HT1080 (cell line): ENCODE measurements at regions not wholly inside any gene's neighbourhood (a gene's known extent, or its start where the extent isn't known, plus 50 kb on each side); places are given as distances from the start of the nearest gene placed in this dataset.
A peak's percentile ranks its signal among the peaks of the same experiment; 100 is the strongest.

Experiments
- DNase-seq: peaks from one replicate; pipeline ENCODE4 v3.0.0-alpha.2; 2015; ENCODE audit warnings: low read depth

DNA sequence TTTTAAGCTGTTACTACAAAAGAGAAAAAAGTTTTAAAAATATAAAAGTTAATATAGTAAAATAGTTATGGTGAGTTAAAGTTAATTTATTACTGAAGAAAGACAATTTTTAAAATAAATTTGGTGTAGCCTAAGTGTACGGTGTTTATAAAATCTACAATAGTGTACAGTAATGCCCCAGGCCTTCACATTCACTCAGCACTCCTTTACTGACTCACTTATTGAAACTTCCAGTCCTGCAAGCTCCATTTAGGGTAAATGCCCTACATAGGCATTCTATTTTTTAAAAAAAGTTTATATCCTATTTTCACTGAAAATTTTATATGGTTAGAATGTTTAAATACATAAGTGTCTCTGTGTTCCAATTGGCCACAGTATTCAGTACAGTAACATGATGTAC is 769.5 kb upstream of the NOVA1 start:
- no peak for DNase-seq

DNA sequence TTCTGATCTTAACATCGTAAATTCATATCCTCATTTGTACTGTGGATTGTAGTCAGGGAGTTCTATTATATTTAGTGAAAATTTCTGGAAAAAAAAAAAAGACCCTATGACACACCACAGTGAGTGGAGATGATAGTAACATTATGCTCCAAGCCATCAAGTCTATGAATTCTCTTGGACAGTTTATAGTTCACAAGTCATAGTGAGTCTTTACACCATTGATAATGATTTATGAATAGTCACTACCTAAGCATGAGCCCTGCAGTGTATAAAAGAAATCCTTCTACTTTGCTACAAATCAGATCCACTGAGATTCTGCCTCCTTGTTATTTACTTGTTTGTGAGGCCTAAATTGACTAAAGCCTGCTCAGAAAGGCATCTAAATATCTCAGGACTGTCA is 772.2 kb upstream of the NOVA1 start:
- no peak for DNase-seq

DNA sequence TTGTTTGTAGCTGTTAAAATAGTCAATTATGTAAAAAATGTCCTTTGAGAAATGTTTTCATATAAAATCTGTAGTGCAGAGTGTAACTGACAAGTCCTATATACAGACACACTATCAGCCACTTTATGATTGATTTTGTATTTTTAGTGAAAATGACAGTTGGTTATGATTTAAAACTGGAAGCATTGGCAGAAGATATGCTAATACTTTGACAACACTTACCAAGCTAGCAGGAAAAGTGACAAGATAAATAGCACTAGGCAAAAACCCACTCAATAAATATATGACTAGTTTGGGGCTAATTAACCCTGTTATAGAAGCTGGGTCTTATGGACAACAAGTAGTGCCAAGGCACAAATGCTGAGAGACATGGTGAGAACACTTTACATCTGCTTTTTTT is 772.9 kb upstream of the NOVA1 start:
- DNase-seq = no peak

DNA sequence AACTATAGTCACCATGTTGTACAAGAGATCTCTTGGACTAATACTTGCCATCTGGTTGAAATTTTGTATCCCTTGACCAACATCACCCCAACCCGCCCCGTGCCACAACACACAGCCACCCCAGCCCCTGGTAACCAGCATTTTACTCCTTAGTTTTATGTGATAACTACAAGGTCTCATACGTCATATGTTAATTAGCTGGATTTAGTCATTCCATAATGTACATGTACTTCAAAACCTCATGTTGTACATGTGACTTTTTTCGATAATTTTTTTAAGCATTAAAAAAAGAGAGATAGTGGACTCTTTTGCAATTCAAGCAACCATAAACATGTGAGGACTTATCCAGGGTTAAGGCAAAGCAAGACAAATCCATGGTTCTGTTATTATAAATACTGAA is 773.4 kb upstream of the NOVA1 start:
- DNase-seq = no peak

DNA sequence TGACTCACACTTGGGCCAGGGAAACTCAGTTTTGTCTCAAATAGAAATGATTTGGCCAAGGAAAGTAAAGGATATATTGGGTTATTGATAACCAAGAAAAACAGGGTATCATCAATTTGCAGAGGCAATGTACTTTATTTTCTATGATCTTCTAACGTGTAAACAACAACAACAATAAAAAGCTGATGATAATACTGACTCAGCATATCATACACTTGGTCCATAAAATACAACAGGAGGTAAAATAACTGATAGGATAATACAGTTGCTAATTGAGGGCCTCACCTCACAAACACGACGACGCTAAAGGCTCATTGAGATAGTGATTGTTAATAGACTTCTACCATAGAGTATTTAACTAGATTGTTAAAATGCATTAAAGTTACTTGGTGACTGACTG is 774.0 kb upstream of the NOVA1 start:
- no peak for DNase-seq

DNA sequence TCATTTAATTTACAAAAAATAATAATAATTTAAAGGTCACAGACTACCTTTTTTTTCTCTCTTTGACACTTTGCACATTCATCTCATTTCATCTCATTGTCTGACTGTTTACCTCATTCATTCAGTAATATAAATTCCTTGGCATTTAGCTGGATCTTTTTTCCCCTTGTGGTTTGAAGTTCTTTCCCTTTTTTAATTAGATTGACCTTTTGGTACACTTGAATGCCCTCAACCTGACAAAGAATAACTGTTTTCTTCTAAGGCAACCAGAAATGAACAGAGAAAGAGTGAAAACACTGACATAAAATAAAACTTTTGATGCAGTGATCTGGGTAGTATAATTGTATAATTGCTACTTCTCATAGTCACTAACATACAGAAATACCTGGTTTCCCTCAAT is 774.9 kb upstream of the NOVA1 start:
- no peak for DNase-seq

DNA sequence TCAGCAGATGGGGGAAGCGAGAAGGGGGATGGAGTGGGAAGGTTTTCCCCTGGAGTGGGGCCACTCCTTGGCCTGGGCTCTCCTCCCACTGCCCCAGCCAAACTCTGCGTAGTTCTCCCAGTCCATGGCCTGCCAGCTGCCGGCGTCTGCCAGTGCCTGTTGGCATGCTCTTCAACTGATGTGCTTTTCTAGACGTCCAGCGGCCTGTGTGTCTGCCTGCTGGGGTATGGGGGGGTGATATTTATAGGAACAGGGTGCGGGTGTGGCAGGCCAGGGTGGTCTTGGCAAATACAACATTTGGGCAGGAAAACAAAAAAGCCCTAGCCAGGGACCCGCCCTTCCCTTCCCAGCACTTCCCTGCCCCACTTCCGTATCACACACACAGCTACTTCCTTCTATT is 786.3 kb upstream of the NOVA1 start:
- no peak for DNase-seq

DNA sequence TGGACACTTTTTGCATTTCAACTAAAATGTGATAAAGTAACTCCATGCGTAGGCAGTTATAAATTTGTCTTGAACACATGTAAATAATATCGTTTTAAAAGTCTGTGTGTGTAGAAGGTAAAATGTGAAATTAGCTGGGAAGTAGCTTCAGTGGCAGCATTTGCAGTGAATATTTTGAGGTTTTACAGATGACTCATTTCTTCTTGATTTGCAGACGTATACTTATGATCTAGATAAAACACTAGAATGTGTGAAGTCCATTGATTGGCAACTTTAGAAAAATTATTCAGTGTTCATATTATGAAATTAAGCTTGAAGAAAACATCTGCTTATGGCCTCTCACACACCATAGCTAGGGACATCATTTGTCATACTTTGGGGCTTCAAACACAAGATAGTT is 788.6 kb upstream of the NOVA1 start:
- peak; percentile 10 for DNase-seq

DNA sequence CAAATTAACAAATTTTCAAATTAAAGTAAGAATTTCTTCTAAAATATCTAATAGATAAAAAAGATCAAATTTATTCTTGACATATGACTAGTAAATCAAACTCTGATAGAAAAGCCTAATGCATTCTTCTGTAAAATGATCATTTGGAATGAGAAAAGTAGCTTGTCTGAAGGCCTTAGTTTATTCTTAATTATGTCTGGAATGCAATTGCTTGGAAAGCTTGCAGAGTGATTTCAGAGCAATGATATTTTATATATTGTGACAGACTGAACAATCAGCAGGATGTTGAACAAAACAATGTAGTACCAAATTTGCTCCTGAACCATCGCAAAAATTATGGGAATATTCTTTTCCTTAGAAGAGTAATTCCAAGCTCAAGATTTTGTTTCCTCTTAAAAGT is 789.6 kb upstream of the NOVA1 start:
- no peak for DNase-seq

DNA sequence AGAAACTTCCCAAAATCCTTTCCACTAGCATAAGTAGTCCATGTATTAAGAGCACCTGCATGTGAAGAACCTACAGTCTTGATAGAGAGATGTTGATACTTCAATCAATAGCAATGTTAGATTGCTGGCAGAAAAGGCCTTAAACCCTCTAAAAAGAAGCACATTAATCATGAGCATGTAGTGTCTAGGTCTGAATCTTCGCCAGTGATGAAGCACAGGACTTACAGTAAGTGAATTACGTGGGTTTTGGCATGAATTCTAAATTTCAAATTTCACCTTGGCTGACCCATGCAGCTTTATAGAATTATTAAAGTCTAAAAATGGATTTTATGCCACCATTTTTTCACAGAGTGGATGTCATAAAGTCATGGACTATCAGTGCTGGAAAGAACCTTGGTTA is 791.6 kb upstream of the NOVA1 start:
- no peak for DNase-seq

DNA sequence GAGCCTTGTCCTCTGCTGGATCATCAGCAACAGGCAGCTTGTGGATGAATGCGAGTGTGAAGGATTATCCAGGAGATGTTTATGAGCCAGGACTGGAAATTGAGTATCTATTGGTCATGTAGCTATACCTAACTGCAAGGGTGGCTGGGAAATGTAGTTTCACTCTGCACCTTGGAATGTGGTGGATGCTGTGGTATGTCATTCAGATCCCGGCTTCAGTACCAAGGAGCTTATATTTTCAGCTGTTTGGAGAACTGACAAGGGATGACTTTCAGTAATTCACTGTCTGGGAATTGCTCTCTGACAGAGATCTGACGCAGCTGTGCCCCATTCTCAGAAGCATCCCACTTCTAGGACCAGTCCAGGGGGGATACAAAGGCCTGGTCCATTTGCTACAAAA is 792.3 kb upstream of the NOVA1 start:
- no peak for DNase-seq

DNA sequence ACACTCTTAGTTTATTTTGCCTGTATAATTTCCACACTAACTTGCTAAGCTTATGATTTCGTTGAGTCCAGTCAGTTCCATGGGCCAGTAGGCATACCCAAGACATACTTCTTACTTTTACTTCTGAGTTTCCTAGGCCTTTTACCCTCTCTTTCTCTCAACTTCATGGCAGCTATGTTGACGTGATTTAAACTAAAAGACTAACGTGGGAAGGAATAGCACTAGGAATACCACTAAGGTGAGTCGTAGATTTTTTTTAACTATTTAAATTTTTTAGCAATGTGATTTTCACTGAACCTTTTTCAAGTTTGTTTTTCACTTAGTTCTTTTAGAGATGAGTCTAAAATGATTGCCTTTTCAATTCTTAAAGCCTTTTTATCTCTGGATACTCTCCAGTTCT is 793.5 kb upstream of the NOVA1 start:
- no peak for DNase-seq

DNA sequence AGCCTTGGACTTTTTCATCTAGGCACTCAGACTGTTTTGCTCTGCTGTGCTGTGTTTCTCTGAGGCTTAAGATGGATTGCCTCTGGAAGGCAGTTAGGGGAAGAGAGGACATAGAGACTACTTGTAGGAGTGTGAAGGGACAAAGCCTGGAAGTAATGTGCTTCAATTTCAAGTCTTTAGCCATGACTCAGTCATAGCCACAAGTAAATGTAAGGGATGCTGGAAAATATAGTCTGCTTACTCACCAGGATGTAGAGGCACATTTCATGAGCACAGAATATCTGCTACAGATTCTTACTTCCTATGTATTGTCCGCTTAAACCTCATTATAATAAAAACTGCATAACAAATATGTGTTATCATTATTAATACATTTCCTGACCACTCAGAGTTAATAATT is 794.3 kb upstream of the NOVA1 start:
- peak; percentile 81 for DNase-seq

DNA sequence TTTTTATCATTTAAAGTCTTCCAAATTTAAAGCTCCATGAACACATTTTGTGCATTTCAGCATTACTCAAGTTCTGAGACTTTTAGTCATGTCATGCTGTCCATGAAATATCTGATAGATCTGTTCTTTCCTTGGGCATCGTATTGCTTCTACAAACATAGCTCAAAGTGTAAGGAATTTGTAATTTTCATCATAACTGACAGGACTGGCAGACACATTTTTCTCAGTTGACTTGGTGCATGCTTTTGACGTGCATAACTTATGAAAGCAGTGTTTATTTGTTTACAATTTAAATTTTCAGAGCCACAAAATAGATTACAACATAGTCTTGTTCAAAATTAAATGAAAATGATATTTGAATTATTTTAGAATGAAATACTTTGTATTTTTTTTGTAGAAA is 812.1 kb upstream of the NOVA1 start:
- no peak for DNase-seq

DNA sequence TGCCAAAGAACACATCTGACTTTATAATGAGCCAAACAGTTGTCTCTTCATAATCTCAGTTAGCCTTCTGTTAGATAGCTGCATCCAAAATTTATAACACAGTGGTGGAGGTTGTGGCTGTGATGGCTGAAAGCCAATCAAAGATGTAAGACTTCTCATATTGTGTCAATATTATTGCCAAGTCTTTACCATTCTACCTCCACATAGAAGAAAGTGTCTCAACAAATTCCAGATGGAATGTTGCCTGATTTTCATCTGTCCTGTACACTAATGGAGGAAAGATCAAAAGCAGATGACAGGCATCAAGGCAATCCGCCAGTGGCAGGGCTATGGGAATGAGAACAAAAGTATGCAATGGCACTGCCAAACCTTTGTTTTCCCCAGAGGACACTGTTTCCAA is 813.1 kb upstream of the NOVA1 start:
- no peak for DNase-seq

DNA sequence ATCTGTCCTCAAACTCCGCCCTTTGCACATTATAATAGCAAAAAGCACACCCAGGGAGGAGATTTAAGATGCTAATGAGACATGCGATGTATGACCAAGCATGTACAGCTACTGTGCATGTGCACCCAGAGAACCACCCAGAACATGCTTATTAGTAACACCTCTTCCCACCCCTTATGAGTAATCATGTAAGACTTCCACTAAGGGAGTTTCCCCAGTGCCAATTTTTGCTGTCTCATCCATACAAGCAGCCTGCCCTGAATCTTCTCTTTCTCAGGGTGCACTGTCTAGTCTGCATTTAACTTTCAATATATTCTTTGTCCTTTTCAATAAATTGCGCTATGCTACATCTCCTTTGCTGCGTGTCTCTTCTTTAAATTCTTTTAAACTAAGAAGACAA is 830.0 kb upstream of the NOVA1 start:
- DNase-seq = peak; percentile 84

DNA sequence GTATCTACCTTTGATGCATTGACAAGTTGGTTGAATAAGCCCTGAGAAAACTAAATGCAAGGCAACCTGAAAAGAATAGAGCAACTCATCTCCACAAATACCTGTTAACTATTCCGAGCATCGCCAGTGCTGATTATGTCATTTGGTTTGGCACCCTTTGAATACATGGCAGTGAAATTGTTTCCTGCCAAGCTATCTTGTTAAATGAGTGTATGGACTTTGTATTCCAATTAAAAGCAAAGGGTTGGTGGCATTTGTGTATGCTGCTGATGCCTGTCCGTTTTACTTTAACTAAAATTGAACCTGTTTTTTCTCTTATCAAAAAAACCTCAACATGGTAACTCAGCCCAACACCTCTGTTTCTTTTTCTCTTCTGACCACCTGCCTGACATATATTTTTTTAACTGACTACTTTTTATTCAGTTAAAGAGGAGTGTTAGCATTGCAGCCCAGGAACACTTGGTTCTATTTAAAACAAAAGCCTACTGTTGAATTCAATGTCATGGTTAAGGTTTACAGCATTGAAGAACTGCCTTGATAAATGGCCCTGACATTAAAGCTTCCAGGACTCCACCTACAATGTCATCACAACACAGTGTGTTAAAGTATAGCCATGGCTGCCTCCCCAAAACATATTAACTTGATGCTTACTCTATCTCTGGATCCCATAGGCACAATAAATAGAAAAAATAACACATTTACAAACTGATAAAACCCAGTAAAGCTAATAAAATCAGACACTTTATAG is 838.3 kb upstream of the NOVA1 start:
- no peak for DNase-seq

DNA sequence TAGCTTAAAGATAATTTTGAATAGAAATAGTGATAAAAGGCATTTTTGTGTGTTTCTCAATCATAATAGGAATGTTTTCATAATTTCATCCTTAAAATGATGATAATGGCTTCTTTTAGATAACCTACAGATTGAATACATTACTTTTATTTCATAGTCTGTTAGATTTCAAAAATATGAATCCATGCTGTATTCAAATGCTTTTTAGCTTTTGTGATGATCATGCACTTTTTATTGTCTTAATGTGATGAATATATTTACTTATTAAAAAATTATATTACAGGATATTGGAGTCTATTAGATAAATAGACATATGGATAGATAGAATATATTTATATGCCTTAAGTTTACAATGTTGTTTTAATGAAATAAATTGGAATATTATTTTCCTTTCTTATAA is 886.8 kb upstream of the NOVA1 start:
- DNase-seq = no peak

DNA sequence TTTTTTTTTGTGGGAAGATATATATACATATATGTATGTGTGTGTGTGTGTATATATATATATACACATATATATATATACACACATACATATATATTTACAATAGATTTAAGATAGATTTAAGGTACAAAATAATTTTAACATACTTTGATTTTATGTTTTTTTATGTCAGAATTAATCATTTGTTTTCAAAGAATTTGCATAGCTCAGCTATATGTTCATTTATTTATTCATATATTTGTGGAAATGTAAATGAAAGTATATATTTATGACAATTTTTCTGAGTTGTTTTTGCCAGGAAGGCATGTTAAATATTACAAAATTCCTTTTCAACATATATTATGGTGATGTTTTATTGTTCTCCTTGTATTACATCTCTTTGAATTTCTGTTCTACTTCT is 887.4 kb upstream of the NOVA1 start:
- no peak for DNase-seq

DNA sequence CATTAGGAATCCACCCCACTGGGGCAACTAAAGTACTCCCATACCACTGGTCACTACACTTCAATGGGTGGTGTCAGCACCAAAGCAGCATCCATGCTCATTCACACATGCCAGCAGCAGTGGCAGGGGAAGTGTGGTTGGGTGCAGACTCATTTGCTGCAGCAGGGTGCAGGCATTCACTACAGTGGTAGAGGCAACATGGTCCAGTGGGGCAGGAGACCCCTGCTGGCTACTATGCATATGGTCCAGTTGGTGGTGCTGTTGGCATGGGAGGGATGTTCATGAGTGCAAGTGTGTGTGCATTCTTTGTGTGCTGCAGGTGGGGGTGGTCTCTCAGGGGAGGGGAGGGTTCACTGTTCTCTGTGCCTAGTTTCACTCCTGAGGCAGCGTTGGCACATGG is 908.4 kb upstream of the NOVA1 start:
- no peak for DNase-seq

DNA sequence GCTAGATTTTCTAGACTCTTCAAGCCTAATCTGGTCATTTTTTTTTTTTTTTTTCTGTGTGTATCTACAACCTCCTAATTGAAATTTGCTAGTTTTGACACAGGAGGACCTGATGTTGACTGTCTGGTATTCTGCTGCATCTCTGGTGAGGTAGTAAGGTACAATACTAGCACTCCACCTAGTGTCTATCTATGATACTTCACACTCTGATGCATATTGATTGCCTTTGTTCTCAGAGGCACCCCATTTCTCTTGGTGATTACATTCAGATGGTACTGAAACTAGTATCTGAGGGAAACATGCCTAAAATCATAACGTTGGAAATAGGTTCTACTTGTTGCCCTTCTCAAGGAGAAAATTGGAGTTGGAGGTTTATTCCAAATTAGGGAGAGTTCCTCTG is 930.5 kb upstream of the NOVA1 start:
- peak; percentile 54 for DNase-seq

DNA sequence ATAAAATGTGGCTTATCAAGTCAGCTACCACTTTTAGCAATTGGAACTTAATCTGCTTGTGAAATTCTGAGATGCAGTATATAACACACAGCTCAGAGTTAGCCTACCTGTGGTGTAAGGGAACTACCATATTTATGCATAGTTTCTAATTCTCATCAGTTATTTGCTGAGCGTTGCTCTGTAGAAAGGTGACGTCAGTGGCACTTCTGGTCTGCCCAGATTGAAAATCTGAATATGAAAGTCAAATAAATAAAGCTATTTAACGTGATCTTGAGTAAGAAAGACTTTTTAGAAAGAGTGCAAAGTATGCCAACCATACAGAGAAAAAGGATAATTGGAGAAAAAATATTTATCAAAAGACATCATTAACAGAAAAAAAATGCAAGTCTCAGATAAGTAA is 938.9 kb upstream of the NOVA1 start:
- no peak for DNase-seq

DNA sequence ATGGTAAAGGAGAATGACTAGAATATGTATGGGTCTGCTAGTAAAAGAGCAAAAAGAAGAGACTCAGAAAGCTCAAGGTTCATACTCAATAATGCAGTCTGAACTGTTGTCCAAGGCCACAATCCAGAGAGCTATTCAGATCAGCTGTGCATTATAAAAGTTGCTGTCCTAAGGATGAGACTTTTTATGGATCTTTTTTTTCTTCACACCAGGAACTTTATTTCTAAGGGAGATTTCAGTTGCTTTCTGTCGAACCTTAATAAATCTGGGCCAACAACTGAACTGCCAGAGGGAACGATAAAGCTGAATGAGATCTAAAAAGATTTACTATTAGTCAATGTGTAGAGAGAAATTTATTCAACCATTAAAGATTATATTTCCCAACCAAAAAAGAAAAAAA is 948.3 kb upstream of the NOVA1 start:
- no peak for DNase-seq

DNA sequence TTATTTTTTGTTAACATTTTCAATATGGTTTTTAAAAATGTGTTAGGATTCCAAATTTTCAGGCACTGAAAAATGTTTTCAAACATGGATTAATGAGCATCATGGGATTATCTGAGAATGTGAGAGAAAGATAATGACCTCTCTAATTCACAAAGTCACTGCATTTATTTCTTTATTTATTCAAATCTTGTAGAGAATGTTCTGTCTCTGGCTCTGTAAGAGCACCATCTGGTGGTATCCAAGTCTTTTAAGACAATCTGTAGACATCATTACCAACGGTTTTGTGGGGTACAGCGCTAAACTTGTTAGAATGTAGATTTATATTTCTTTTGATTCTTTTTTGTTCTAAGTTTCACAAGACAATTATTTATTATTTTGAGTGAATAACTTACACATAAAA is 956.0 kb upstream of the NOVA1 start:
- no peak for DNase-seq
